LNCAP (cell line): ENCODE measurements at regions not wholly inside any gene's neighbourhood (a gene's known extent, or its start where the extent isn't known, plus 50 kb on each side); places are given as distances from the start of the nearest gene placed in this dataset.

Experiments
- CTCF ChIP-seq: fragments of 450-650 bp; IDR thresholded peaks from 2 replicates; pipeline ENCODE4 v1.5.1; 2017; ENCODE audit warnings: mild to moderate bottlenecking

- TF ChIP-seq CTCF = no peak
These were observed 1119.7 kb downstream of the BRD1 start for GRCh38 chr22:48707763-48708557.

DNA sequence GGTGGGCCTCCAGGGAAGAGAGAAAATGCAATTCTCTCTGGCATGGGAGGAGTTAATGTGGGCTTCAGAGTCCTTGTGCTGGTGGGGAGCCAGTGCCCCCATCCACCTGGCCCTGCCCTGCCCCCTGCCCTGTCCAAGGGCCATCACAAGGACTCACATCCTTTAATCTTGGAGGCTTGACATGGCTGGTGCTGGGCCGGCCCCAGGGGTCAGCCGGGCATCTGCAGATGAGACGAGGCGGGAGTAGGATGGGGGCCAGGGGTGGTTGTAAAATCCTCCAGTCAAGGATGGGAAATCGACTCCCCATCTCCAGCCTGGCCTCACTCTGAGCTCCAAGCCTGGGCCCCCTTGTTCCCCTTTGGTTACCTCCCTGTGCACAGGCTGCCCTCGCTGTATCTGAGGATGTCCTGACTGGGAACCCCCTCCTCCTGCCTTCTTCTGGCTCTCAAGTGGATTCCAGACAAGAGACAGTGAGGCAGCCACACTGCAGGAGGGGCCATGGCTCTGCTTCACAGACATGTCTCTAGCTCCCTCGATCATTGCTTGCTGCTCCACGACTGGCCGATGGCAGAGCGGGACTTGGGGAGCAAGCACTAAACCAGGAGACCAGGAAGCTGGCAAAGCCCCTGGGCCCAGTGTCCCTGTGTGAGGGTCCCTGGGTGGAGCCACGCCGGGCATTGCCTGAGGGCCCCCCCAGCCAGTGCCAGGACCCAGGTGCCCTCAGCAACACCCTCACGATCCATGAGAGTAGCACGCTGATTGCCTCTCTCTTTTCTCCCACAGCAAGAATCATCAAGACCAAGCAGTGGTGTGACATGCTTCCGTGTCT lies 1120.5 kb downstream of the BRD1 start:
- no peak for TF ChIP-seq CTCF

- TF ChIP-seq CTCF = no peak
These were observed 1121.6 kb downstream of the BRD1 start for GRCh38 chr22:48705917-48706605.

DNA sequence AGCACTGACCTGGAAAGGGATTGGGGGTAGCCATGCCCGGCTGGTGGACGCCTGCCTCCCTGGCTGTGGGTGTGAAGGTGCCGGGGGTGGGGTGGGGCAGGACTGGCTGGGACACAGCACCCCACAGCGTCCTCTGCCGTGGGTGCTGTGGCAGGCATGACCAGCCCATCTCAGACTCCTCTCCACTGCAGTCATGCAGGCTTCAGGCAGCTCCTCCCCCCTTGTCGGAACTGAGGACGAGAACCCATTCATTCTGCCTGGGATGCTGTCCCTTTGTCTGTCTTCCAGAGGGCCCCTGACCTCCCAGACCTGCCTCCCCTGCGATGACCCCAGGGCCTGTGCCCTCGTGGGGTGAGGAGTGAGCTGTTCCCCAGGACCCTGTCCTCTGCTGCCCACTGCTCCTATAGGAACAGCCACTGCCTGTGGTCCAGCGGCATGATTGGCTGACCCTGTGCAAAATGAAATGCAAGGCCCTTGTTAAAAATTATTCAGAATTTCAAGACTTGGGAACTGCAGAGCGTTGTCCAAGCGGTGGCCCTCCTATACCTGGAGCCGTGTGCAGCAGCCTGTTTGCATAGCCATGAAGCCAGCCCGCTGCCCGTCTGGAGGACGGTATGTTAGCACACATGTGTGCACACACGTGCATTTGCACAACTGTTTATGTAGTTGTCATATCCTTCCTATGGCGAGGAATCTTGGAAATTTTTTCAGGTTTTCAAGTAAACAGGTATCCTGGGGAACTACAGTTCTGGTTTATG lies 1122.3 kb downstream of the BRD1 start:
- TF ChIP-seq CTCF = no peak

DNA sequence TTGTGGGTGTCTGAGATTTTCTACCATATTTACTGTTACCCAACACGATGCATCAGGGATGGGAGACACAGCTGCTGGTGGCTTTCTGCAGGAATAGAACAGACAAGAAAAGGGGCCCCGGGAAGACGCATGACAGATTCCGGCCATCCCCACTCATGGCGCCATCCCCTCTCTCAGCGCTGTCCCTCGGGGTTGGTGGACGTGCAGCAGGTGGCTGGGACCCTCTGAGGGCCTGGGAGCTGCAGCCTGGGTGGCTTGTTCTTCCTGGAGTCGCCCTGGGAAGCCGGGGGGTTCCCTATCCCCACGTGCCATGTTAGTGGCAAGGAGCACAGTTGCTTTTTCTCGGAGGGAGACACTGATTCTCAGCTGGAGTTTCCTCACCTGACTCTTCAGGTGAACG lies 1123.3 kb downstream of the BRD1 start:
- TF ChIP-seq CTCF = no peak

- TF ChIP-seq CTCF = no peak
These were observed 1124.3 kb downstream of the BRD1 start for GRCh38 chr22:48703265-48703941.
